ENCODE measurements at regions not wholly inside any gene's neighbourhood (a gene's known extent, or its start where the extent isn't known, plus 50 kb on each side); places are given as distances from the start of the nearest gene placed in this dataset.

DNA sequence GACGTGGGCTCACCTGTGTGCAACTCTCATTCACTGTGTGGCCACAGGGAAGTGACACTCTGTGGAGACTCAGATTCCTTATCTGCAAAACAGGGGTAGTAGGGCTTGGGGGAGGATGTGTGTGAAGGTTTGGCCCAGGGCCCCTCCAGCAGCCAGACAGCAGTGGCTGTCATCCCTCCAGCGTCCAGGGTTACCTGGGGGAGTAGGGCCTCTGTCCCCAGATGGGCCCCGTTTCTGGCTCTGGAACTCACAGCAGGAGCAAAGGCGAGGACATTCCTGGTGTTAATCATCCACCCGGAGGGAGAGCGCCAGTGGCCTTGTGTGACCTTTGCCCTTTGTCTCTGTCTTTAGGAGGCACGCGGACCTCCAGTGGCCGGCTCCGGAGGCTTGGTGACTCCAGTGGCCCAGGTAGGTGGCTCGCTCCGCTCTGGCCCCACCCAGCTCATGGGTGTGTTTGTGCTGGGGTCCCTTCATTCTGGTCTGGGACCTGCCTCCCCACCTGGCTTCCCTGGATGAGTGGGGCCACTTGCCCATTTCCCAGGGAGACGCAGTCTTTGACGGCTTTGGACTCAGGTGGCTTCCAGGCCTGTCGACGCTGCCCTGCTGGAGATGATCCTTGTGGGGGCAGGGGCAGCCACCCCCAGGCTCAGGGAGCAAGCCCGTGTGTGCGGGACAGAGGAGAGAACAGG, 166.2 kb downstream of the SEC14L1 start:
- Histone ChIP-seq H3K4me2 (ENCODE audit: low read length) (no peak overlapping the region), H4K20me1 (ENCODE audit: insufficient read depth, low read length) (no peaks in the 10 kb centered on the region), H2AFZ (ENCODE audit: low read depth, low read length) (no peak overlapping the region), H3K4me3 (ENCODE audit: low read length) (no peak overlapping the region), H3K27ac (ENCODE audit: low read length) (no peak overlapping the region), H3K9me3 (ENCODE audit: insufficient read depth, low read length) (no peaks in the 10 kb centered on the region), H3K36me3 (replicated peaks; ENCODE audit: low read depth, low read length) (no peaks in the 10 kb centered on the region), H3K9ac (ENCODE audit: low read length) (no peak overlapping the region), H3K79me2 (ENCODE audit: low read length) (no peaks in the 10 kb centered on the region), H3K27me3 (ENCODE audit: low read depth, low read length) (no peaks in the 10 kb centered on the region), H3K4me1 (ENCODE audit: low read length) (no peaks in the 10 kb centered on the region)
- TF ChIP-seq EZH2phosphoT487 (IDR thresholded peaks at IDR 0.05; ENCODE audit: low read depth) (no peak), CTCF (IDR thresholded peaks at IDR 0.05; ENCODE audit: low read depth, low read length) (no peak)

- H3K27ac ChIP-seq (ENCODE audit: low read length), result no peak overlapping the region
- H3K4me1 ChIP-seq (ENCODE audit: low read length), result no peaks in the 10 kb centered on the region
- no peaks in the 10 kb centered on the region for H4K20me1 ChIP-seq (ENCODE audit: insufficient read depth, low read length)
- no peaks in the 10 kb centered on the region for H3K27me3 ChIP-seq (ENCODE audit: low read depth, low read length)
- TF ChIP-seq EZH2phosphoT487 (IDR thresholded peaks at IDR 0.05; ENCODE audit: low read depth), result no peak
- TF ChIP-seq CTCF (IDR thresholded peaks at IDR 0.05; ENCODE audit: low read depth, low read length), result no peak
- no peaks in the 10 kb centered on the region for H3K79me2 ChIP-seq (ENCODE audit: low read length)
- no peaks in the 10 kb centered on the region for H3K36me3 ChIP-seq (replicated peaks; ENCODE audit: low read depth, low read length)
- no peaks in the 10 kb centered on the region for H3K9me3 ChIP-seq (ENCODE audit: insufficient read depth, low read length)
- no peak overlapping the region for H3K4me2 ChIP-seq (ENCODE audit: low read length)
- no peak overlapping the region for H2AFZ ChIP-seq (ENCODE audit: low read depth, low read length)
- no peak overlapping the region for H3K9ac ChIP-seq (ENCODE audit: low read length)
- H3K4me3 ChIP-seq (ENCODE audit: low read length), result no peak overlapping the region
These were observed 166.9 kb downstream of the SEC14L1 start for GRCh38 chr17:77307479-77308198.

- H4K20me1 ChIP-seq (ENCODE audit: insufficient read depth, low read length), result no peaks in the 10 kb centered on the region
- no peak overlapping the region for H3K4me2 ChIP-seq (ENCODE audit: low read length)
- TF ChIP-seq CTCF (IDR thresholded peaks at IDR 0.05; ENCODE audit: low read depth, low read length) (no peak), EZH2phosphoT487 (IDR thresholded peaks at IDR 0.05; ENCODE audit: low read depth) (no peak)
- no peaks in the 10 kb centered on the region for H3K9me3 ChIP-seq (ENCODE audit: insufficient read depth, low read length)
- H3K79me2 ChIP-seq (ENCODE audit: low read length), result no peaks in the 10 kb centered on the region
- H3K36me3 ChIP-seq (replicated peaks; ENCODE audit: low read depth, low read length), result no peaks in the 10 kb centered on the region
- no peak overlapping the region for H2AFZ ChIP-seq (ENCODE audit: low read depth, low read length)
- no peak overlapping the region for H3K9ac ChIP-seq (ENCODE audit: low read length)
- H3K4me3 ChIP-seq (ENCODE audit: low read length), result no peak overlapping the region
- no peak overlapping the region for H3K27ac ChIP-seq (ENCODE audit: low read length)
- no peaks in the 10 kb centered on the region for H3K27me3 ChIP-seq (ENCODE audit: low read depth, low read length)
- H3K4me1 ChIP-seq (ENCODE audit: low read length), result no peaks in the 10 kb centered on the region
These were observed 168.3 kb downstream of the SEC14L1 start for GRCh38 chr17:77308861-77309726.

- H3K79me2 ChIP-seq (ENCODE audit: low read length), result no peaks in the 10 kb centered on the region
- no peak overlapping the region for H3K27ac ChIP-seq (ENCODE audit: low read length)
- no peaks in the 10 kb centered on the region for H3K36me3 ChIP-seq (replicated peaks; ENCODE audit: low read depth, low read length)
- H3K9ac ChIP-seq (ENCODE audit: low read length), result no peak overlapping the region
- no peak overlapping the region for H3K4me3 ChIP-seq (ENCODE audit: low read length)
- H3K4me1 ChIP-seq (ENCODE audit: low read length), result no peaks in the 10 kb centered on the region
- H3K4me2 ChIP-seq (ENCODE audit: low read length), result no peak overlapping the region
- H4K20me1 ChIP-seq (ENCODE audit: insufficient read depth, low read length), result no peaks in the 10 kb centered on the region
- TF ChIP-seq CTCF (IDR thresholded peaks at IDR 0.05; ENCODE audit: low read depth, low read length) (no peak), EZH2phosphoT487 (IDR thresholded peaks at IDR 0.05; ENCODE audit: low read depth) (no peak)
- H2AFZ ChIP-seq (ENCODE audit: low read depth, low read length), result no peak overlapping the region
- H3K27me3 ChIP-seq (ENCODE audit: low read depth, low read length), result 0 out of 2 replicates have a peak, but pooled peaks cover 3% of the 10 kb centered on the region
- H3K9me3 ChIP-seq (ENCODE audit: insufficient read depth, low read length), result no peaks in the 10 kb centered on the region
These were observed 169.6 kb downstream of the SEC14L1 start for GRCh38 chr17:77310336-77310735.

Measured in OCI-LY3 (cell line).